HCT116 (cell line): ENCODE measurements at regions not wholly inside any gene's neighbourhood (a gene's known extent, or its start where the extent isn't known, plus 50 kb on each side); places are given as distances from the start of the nearest gene placed in this dataset.

Experiments
- ATAC-seq: fragments of 200-7000 bp; cut with Tn5 transposase; 2 replicates; pipeline ENCODE4 v1.9.1; 2020; ENCODE audit warnings: mild to moderate bottlenecking, moderate library complexity
- BruUV-seq: library from RNA; stranded (reverse); fragments of 400-500 nt; replicated peaks from 2 replicates; lab custom pipeline; 2021; lab: Mats Ljungman, UMichigan
- CTCF ChIA-PET: fragments of 300-600 bp; sonication (Branson Sonifier 250); formaldehyde crosslinking; loops from one replicate; lab custom pipeline; 2021; ENCODE audit warnings: antibody characterized with exemption; lab: Charles Lee
- POLR2A ChIA-PET: fragments of 300-600, 350-600 bp; sonication (Branson Sonifier 250); formaldehyde crosslinking; loops from one replicate; lab custom pipeline; 2021; ENCODE audit warnings: antibody characterized with exemption; lab: Charles Lee
- RAD21 ChIA-PET, 2 experiments: fragments of 300-600 bp; sonication (Branson Sonifier 250); formaldehyde crosslinking; loops; one replicate each; lab custom pipeline; 2023; ENCODE audit warnings: low total read pairs in 2 of 2; ENCODE audit not compliant: uncharacterized antibody in 2 of 2, unreplicated experiment in 2 of 2, low non-redundant PET in 1 of 2; lab: Charles Lee
- DNase-seq: peaks from one replicate; pipeline ENCODE4 v3.0.0-alpha.2; 2010; ENCODE audit warnings: low read depth, low spot score
- H2AFZ ChIP-seq: fragments of 200-600 bp; shearing (Covaris generic), sonication (generic); 2 replicates; pipeline ENCODE4 v1.6.1; 2017; ENCODE audit warnings: low read depth, mixed run types, mixed read lengths, antibody characterized with exemption, low read length; ENCODE audit not compliant: poor library complexity, severe bottlenecking
- H3K27ac ChIP-seq: 2 replicates; pipeline ENCODE4 v1.5.1; 2012; ENCODE audit warnings: low read depth, low read length
- H3K27me3 ChIP-seq: fragments of 200-600 bp; sonication (generic); 2 replicates; pipeline ENCODE4 v1.6.1; 2016; ENCODE audit warnings: mixed run types, low read length, mixed read lengths; ENCODE audit not compliant: insufficient read depth
- H3K36me3 ChIP-seq, 2 experiments: fragments of 200-500 bp in 1 of 2; fragments of 200-600 bp in 1 of 2; sonication (Bioruptor generic) in 1 of 2; sonication (generic) in 1 of 2; 2 replicates each; pipeline versions ENCODE4 v1.5.1 to v1.6.1; 2014 to 2016; ENCODE audit warnings: low read length in 2 of 2, inconsistent platforms in 1 of 2, mixed read lengths in 1 of 2, mixed run types in 1 of 2; ENCODE audit not compliant: insufficient read depth in 2 of 2, control insufficient read depth in 1 of 2
- H3K4me1 ChIP-seq, 2 experiments: fragments of 200-600 bp in 1 of 2; sonication (generic) in 1 of 2; 2 replicates each; pipeline versions ENCODE4 v1.5.1 to v1.6.1; 2012 to 2017; ENCODE audit warnings: low read length in 2 of 2, inconsistent platforms in 1 of 2, mild to moderate bottlenecking in 1 of 2, mixed read lengths in 1 of 2, mixed run types in 1 of 2, moderate library complexity in 1 of 2; ENCODE audit not compliant: insufficient read depth in 2 of 2, control insufficient read depth in 1 of 2
- H3K4me2 ChIP-seq: fragments of 200-600 bp; sonication (generic); 2 replicates; pipeline ENCODE4 v1.6.1; 2017; ENCODE audit warnings: mixed run types, low read length, mixed read lengths
- H3K4me3 ChIP-seq, 2 experiments: fragments of 200-600 bp in 1 of 2; sonication (generic) in 1 of 2; replicated peaks in 1 of 2; 2 replicates each; pipeline ENCODE4 v1.5.1; 2011 to 2016; ENCODE audit warnings: low read length in 2 of 2, control low read depth in 1 of 2, low read depth in 1 of 2, mild to moderate bottlenecking in 1 of 2, mixed read lengths in 1 of 2, mixed run types in 1 of 2
- H3K79me2 ChIP-seq: fragments of 200-600 bp; sonication (generic); 2 replicates; pipeline ENCODE4 v1.6.1; 2017; ENCODE audit warnings: mild to moderate bottlenecking, mixed run types, low read length, moderate library complexity, mixed read lengths; ENCODE audit not compliant: insufficient read depth
- H3K9ac ChIP-seq: fragments of 200-600 bp; sonication (generic); 2 replicates; pipeline ENCODE4 v1.6.1; 2016; ENCODE audit warnings: low read length, mixed read lengths
- H3K9me2 ChIP-seq: fragments of 200-600 bp; sonication (generic), shearing (Covaris generic); 2 replicates; pipeline ENCODE4 v1.6.1; 2017; ENCODE audit warnings: mixed run types, mild to moderate bottlenecking, moderate library complexity; ENCODE audit not compliant: insufficient read depth
- H3K9me3 ChIP-seq, 2 experiments: fragments of 200-500 bp in 1 of 2; fragments of 200-600 bp in 1 of 2; sonication (Bioruptor generic) in 1 of 2; sonication (generic) in 1 of 2; 2 replicates each; pipeline ENCODE4 v1.6.1; 2014 to 2017; ENCODE audit warnings: low read length in 2 of 2, mixed read lengths in 2 of 2, inconsistent platforms in 1 of 2, low read depth in 1 of 2, mild to moderate bottlenecking in 1 of 2, mixed run types in 1 of 2, moderate library complexity in 1 of 2; ENCODE audit not compliant: control insufficient read depth in 1 of 2, insufficient read depth in 1 of 2
- H4K20me1 ChIP-seq: fragments of 200-600 bp; sonication (generic), shearing (Covaris generic); 2 replicates; pipeline ENCODE4 v1.6.1; 2017; ENCODE audit warnings: mixed run types, mild to moderate bottlenecking, moderate library complexity; ENCODE audit not compliant: insufficient read depth
- CEBPB ChIP-seq: IDR thresholded peaks from 2 replicates; pipeline ENCODE4 v1.6.1; 2012; ENCODE audit warnings: low read depth
- EZH2 ChIP-seq: fragments of 200-600 bp; sonication (generic); IDR thresholded peaks from 2 replicates; pipeline ENCODE4 v1.6.1; 2017; ENCODE audit warnings: antibody characterized with exemption, mixed run types
- EZH2phosphoT487 ChIP-seq: fragments of 200-600 bp; IDR thresholded peaks from 2 replicates; pipeline ENCODE4 v1.6.1; 2018; ENCODE audit warnings: antibody characterized with exemption, borderline replicate concordance
- FOSL1 ChIP-seq: IDR thresholded peaks from 2 replicates; pipeline ENCODE4 v1.6.1; 2012; ENCODE audit warnings: low read depth
- JUND ChIP-seq: IDR thresholded peaks from 2 replicates; pipeline ENCODE4 v1.6.1; 2012
- POLR2A ChIP-seq: IDR thresholded peaks from 2 replicates; pipeline ENCODE4 v1.7.0; 2011; ENCODE audit warnings: borderline replicate concordance; ENCODE audit not compliant: insufficient read depth, insufficient read length; ENCODE audit errors: extremely low read depth
- RAD21 ChIP-seq: IDR thresholded peaks from 2 replicates; pipeline ENCODE4 v1.6.1; 2012; ENCODE audit warnings: low read depth, mild to moderate bottlenecking
- SIN3A ChIP-seq: IDR thresholded peaks from 2 replicates; pipeline ENCODE4 v1.6.1; 2012; ENCODE audit warnings: low read depth
- SP1 ChIP-seq: IDR thresholded peaks from 2 replicates; pipeline ENCODE4 v1.6.1; 2012; ENCODE audit warnings: low read depth
- SRF ChIP-seq: IDR thresholded peaks from 2 replicates; pipeline ENCODE4 v1.6.1; 2012; ENCODE audit warnings: low read depth
- YY1 ChIP-seq: IDR thresholded peaks from 2 replicates; pipeline ENCODE4 v1.6.1; 2011; ENCODE audit warnings: low read length, low read depth, moderate library complexity, mild to moderate bottlenecking; ENCODE audit not compliant: insufficient replicate concordance; ENCODE audit errors: extremely low read depth
- ZFX ChIP-seq: fragments of 450-650 bp; IDR thresholded peaks from 2 replicates; pipeline ENCODE4 v1.6.1; 2017
- intact Hi-C: fragments of 100-400 bp; cut with micrococcal nuclease; formaldehyde crosslinking; loops from 2 replicates; pipeline ENCODE4 v1.10.0; 2022
- TF ChIP-seq, protein P1 (sequence below): IDR thresholded peaks from 2 replicates; pipeline ENCODE4 v1.6.1; 2012; ENCODE audit warnings: low read depth

GRCh38 chr12:127148318-127148717 is 1118.7 kb upstream of the TMEM132C start:
- ChIA-PET CTCF (no interaction called here), POLR2A (no interaction called here), RAD21 (no interaction called here)
- no peak overlapping the region for H3K4me3 ChIP-seq
- TF ChIP-seq CEBPB (no peak), YY1 (no peak), SRF (peak; percentile 91)
- H3K9me3 ChIP-seq, result no peaks in the 10 kb centered on the region
- peaks cover 7% of the 10 kb centered on the region; the same call in 1 of the 2 replicates for H3K79me2 ChIP-seq
- no TSS peak for BruUV-seq
- H3K36me3 ChIP-seq, result no peaks in the 10 kb centered on the region
- ATAC-seq (no peak), DNase-seq (no peak)
- no peak overlapping the region for H3K4me2 ChIP-seq
- intact Hi-C loops, result no loop called here
- peaks cover 0 to 10% of the 10 kb centered on the region in 2 experiments; a peak in 1 of 4 replicates for H3K4me1 ChIP-seq
- no peak overlapping the region for H2AFZ ChIP-seq
- H3K9ac ChIP-seq, result no peak overlapping the region
- H3K27me3 ChIP-seq, result no peaks in the 10 kb centered on the region
- 0 out of 2 replicates have a peak, but pooled peaks cover 4% of the 10 kb centered on the region for H4K20me1 ChIP-seq
- H3K9me2 ChIP-seq, result peaks cover 3% of the 10 kb centered on the region; the same call in 1 of the 2 replicates
- no peak overlapping the region for H3K27ac ChIP-seq

GRCh38 chr12:127149226-127149964 is 1117.6 kb upstream of the TMEM132C start:
- BruUV-seq, result no TSS peak
- POLR2A ChIA-PET, result no interaction called here
- H3K36me3 ChIP-seq, result no peaks in the 10 kb centered on the region
- no peak for TF ChIP-seq ZFX
- TF ChIP-seq, protein P1, sequence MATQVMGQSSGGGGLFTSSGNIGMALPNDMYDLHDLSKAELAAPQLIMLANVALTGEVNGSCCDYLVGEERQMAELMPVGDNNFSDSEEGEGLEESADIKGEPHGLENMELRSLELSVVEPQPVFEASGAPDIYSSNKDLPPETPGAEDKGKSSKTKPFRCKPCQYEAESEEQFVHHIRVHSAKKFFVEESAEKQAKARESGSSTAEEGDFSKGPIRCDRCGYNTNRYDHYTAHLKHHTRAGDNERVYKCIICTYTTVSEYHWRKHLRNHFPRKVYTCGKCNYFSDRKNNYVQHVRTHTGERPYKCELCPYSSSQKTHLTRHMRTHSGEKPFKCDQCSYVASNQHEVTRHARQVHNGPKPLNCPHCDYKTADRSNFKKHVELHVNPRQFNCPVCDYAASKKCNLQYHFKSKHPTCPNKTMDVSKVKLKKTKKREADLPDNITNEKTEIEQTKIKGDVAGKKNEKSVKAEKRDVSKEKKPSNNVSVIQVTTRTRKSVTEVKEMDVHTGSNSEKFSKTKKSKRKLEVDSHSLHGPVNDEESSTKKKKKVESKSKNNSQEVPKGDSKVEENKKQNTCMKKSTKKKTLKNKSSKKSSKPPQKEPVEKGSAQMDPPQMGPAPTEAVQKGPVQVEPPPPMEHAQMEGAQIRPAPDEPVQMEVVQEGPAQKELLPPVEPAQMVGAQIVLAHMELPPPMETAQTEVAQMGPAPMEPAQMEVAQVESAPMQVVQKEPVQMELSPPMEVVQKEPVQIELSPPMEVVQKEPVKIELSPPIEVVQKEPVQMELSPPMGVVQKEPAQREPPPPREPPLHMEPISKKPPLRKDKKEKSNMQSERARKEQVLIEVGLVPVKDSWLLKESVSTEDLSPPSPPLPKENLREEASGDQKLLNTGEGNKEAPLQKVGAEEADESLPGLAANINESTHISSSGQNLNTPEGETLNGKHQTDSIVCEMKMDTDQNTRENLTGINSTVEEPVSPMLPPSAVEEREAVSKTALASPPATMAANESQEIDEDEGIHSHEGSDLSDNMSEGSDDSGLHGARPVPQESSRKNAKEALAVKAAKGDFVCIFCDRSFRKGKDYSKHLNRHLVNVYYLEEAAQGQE, result no peak
- no peak for TF ChIP-seq JUND
- TF ChIP-seq SIN3A, result no peak
- TF ChIP-seq RAD21, result no peak
- no peak for TF ChIP-seq POLR2A
- no peak for TF ChIP-seq SP1
- no peak for TF ChIP-seq YY1
- no peak for TF ChIP-seq FOSL1
- TF ChIP-seq EZH2phosphoT487, result no peak
- no peak for TF ChIP-seq EZH2
- TF ChIP-seq, all 23 proteins: peak for 0
- Histone ChIP-seq H3K9me3 (no peaks in the 10 kb centered on the region), H3K79me2 (peaks cover 7% of the 10 kb centered on the region; the same call in 1 of the 2 replicates), H3K27me3 (no peaks in the 10 kb centered on the region), H3K4me1 (peaks cover 0 to 10% of the 10 kb centered on the region in 2 experiments; a peak in 1 of 4 replicates), H3K9ac (no peak overlapping the region), H3K4me2 (no peak overlapping the region), H3K27ac (no peak overlapping the region), H4K20me1 (0 out of 2 replicates have a peak, but pooled peaks cover 4% of the 10 kb centered on the region), H3K4me3 (no peak overlapping the region), H3K9me2 (peaks cover 3% of the 10 kb centered on the region; the same call in 1 of the 2 replicates), H2AFZ (no peak overlapping the region)
- intact Hi-C loops, result no loop called here
- ATAC-seq (no peak), DNase-seq (no peak)
- CTCF ChIA-PET, result no interaction called here
- RAD21 ChIA-PET, result no interaction called here
